Psoas muscle (tissue), 7 donors: ENCODE measurements at regions not wholly inside any gene's neighbourhood (a gene's known extent, or its start where the extent isn't known, plus 50 kb on each side); places are given as distances from the start of the nearest gene placed in this dataset.

ENCODE experiments used
- ATAC-seq, 4 donors: fragments of 200-7000 bp; cut with Tn5 transposase; one replicate each; pipeline ENCODE4 v1.9.1; 2020; ENCODE audit warnings: moderate library complexity in 3 of 4, mild to moderate bottlenecking in 2 of 4
- DNase-seq, 2 donors: peaks; one replicate each; pipeline ENCODE4 v3.0.0-alpha.2; 2020
- H3K27ac ChIP-seq: fragments of 200-600 bp; one replicate; pipeline ENCODE4 v1.8.0; 2022
- H3K27me3 ChIP-seq, 3 donors: fragments of 200-600 bp in 1 of 3; one replicate each; pipeline versions ENCODE4 v1.6.1 to v1.8.0; 2013 to 2022; ENCODE audit warnings: low read length in 2 of 3, mild to moderate bottlenecking in 2 of 3, moderate library complexity in 1 of 3; ENCODE audit not compliant: insufficient read depth in 3 of 3
- H3K36me3 ChIP-seq, 2 donors: fragments of 200-600 bp in 1 of 2; one replicate each; pipeline versions ENCODE4 v1.6.1 to v1.8.0; 2013 to 2022; ENCODE audit warnings: low read depth in 1 of 2, mild to moderate bottlenecking in 1 of 2, moderate library complexity in 1 of 2; ENCODE audit not compliant: insufficient read depth in 1 of 2
- H3K4me1 ChIP-seq: fragments of 200-600 bp; one replicate; pipeline ENCODE4 v1.8.0; 2022
- H3K4me3 ChIP-seq: fragments of 200-600 bp; one replicate; pipeline ENCODE4 v1.8.0; 2022; ENCODE audit warnings: mild to moderate bottlenecking
- H3K9me3 ChIP-seq: fragments of 200-600 bp; one replicate; pipeline ENCODE4 v1.8.0; 2022
- WGBS, 3 donors: extraction: QIAGEN DNeasy Blood & Tissue Kit; methylation state at CpG; one replicate each; pipeline versions ENCODE4 v1.1.6 to v1.1.7; 2013; 5-methylcytosine and 5-hydroxymethylcytosine counted together
- intact Hi-C, 2 donors: fragments of 100-400 bp; cut with DNase I; formaldehyde crosslinking; loops; one replicate each; pipeline versions ENCODE4 v1.11.0 to v1.14.2; 2022
- TF ChIP-seq, protein P1 (sequence below): fragments of 200-600 bp; IDR thresholded peaks from one replicate; pipeline ENCODE4 v1.8.0; 2022; ENCODE audit warnings: antibody characterized with exemption
- donor health status: healthy with polysubstance abuse.
- donor health status: DM: no; HTN: no; CAD: no; lungs with moderate emphysema.
- donor health status: Bipolar disorder and iron deficiency.
- donor health status: healthy.
- donor health status: DM: yes; HTN: yes; CAD: no.
- donor health status: DM: no; HTN: no; CAD: no.
- donor health status: DM: yes; HTN: yes; CAD: no.

DNA sequence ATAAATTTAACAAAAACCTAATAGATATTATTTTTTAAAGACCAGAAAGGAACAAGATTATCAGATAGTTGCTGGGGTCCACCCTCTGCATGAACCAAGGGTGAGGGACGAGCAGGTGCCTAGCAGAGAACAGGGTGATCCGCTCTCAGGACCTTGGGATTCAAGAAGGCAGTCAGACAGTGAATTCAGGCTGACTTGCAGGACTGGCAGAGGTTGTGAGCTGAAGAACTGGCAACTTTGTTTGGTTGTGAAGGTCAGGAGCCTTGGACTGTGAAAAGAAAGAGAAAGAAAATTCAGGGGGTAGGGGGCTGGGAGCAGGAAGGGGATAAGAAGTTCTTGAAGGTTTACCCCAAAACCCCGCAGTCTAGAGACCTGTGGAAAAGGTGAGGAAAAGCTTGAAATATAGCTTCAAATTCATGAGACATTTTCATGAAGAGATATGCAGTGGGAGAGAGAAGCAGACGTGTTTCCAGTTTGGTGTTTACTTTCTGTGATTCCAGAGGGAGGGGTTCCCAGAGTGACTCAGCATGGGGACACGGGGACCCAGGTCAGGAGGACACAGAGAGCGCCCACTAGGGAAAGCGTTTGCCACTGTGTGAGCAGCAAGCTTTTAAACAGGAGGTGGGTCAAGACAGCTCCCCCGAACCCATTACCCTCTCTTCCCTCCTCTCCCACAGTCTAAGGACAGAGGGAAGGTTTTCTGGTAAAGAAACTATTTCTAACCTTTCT is 217.2 kb upstream of the UMPS start:
- ATAC-seq, result no peak
- Histone ChIP-seq H3K4me3 (no peak overlapping the region), H3K27me3 (no peaks in the 10 kb centered on the region), H3K9me3 (no peaks in the 10 kb centered on the region), H3K36me3 (no peaks in the 10 kb centered on the region), H3K27ac (no peak overlapping the region), H3K4me1 (no peaks in the 10 kb centered on the region)
- intact Hi-C loops, result no loop called here
- TF ChIP-seq, protein P1, sequence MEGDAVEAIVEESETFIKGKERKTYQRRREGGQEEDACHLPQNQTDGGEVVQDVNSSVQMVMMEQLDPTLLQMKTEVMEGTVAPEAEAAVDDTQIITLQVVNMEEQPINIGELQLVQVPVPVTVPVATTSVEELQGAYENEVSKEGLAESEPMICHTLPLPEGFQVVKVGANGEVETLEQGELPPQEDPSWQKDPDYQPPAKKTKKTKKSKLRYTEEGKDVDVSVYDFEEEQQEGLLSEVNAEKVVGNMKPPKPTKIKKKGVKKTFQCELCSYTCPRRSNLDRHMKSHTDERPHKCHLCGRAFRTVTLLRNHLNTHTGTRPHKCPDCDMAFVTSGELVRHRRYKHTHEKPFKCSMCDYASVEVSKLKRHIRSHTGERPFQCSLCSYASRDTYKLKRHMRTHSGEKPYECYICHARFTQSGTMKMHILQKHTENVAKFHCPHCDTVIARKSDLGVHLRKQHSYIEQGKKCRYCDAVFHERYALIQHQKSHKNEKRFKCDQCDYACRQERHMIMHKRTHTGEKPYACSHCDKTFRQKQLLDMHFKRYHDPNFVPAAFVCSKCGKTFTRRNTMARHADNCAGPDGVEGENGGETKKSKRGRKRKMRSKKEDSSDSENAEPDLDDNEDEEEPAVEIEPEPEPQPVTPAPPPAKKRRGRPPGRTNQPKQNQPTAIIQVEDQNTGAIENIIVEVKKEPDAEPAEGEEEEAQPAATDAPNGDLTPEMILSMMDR, result no peak
- DNase-seq, result no peak
- WGBS, 3 donors, result 80 to 86% (median 82%) methylated on average over 8 of the region's 8 CpGs

DNA sequence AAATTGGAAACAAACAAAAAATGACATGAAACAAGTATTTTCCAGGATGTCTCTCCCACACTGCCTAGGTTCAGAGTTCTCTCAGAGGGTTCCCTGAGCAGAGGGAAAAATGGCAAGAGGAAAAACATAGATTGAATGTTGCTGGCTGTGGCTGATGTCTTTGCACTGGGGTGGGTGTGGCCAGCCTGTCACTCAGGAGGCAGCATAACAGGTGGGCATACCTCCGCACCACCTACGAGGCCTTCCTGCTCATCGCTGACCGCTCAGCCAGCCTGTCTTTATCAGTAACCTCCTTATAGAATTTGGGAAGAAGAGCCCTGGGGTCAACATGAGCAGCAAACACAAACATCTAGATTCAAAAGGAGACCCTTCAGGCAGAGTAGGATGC is 216.6 kb upstream of the UMPS start:
- 88 to 94% (median 89%) methylated on average over 4 of the region's 4 CpGs for WGBS, 3 donors
- ATAC-seq (no peak), DNase-seq (no peak)
- Histone ChIP-seq H3K36me3 (peaks cover 0 to 3% of the 10 kb centered on the region in 2 donors), H3K9me3 (no peaks in the 10 kb centered on the region), H3K4me1 (no peaks in the 10 kb centered on the region), H3K27me3 (no peaks in the 10 kb centered on the region), H3K4me3 (no peak overlapping the region), H3K27ac (no peak overlapping the region)
- TF ChIP-seq, protein P1, result no peak
- intact Hi-C loops, result no loop called here

DNA sequence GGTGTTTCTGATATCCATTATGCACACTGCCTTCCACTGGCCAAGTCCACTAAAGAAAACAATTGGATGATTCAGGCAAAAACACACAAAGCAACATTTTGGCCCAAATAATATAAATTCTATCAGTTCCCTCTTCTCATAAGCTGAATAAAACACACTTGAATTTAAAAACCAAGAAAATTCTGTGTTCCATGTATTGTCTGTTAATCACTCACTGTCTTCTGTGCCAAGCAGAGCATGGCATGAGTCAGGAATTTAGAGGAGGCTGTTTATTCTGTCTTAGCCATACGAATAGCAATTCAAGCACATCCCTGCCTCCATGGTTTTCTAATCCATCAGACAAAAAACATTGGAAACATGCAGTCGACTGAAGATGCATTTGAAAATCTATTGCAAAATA is 215.6 kb upstream of the UMPS start:
- Histone ChIP-seq H3K9me3 (no peaks in the 10 kb centered on the region), H3K27me3 (no peaks in the 10 kb centered on the region), H3K4me1 (no peaks in the 10 kb centered on the region), H3K36me3 (peaks cover 0 to 3% of the 10 kb centered on the region in 2 donors), H3K4me3 (no peak overlapping the region), H3K27ac (no peak overlapping the region)
- no peak for DNase-seq
- intact Hi-C loops, result no loop called here
- ATAC-seq, result no peak
- 79 to 87% (median 86%) methylated on average over 2 of the region's 2 CpGs for WGBS, 3 donors
- TF ChIP-seq, protein P1, result no peak

DNA sequence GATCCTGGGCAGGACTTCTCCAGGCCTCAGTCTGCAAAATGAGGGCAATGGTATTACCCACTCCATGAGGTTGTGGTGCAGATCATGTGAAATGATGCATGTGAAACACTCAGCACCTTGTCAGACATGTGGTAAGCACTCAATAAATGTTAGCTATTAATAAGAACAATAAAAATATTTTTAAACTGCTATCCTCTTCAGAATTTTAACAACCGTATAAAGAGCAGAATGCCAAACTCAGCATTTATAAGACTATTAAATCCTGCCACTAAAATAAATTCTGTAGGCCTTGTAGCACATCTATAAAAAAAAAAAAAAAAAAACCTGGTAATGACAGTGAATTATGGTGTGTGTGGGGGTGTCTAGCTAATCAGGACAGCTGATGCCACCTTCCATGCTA is 213.9 kb upstream of the UMPS start:
- H3K9me3 ChIP-seq, result no peaks in the 10 kb centered on the region
- H3K4me3 ChIP-seq, result no peak overlapping the region
- no peaks in the 10 kb centered on the region for H3K4me1 ChIP-seq
- no peaks in the 10 kb centered on the region for H3K27me3 ChIP-seq
- TF ChIP-seq, protein P1, result no peak
- WGBS, 3 donors, result 60 to 82% (median 64%) methylated on average over 1 of the region's 1 CpG
- DNase-seq (no peak), ATAC-seq (no peak)
- no peak overlapping the region for H3K27ac ChIP-seq
- H3K36me3 ChIP-seq, result peaks cover 0 to 3% of the 10 kb centered on the region in 2 donors
- intact Hi-C loops, result no loop called here

DNA sequence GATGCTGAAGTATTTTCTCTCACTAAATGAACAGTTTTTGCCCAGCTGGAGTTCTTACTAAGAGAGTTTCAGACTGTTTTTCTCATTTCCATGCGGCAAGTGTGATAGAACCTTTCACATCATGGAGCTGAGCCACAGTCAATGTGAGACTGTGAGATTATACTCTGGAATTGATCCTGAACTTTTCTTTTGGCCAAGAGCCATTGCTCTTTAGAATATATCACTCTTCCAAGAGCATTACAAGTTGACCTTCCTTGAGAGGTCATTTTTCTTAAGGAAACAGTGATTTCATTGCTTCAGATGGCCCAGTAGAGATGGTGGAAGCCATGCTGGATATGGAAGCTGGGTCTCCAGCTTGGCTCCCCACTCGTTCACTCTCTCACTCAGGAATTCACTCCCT is 212.9 kb upstream of the UMPS start:
- Histone ChIP-seq H3K4me3 (no peak overlapping the region), H3K27me3 (no peaks in the 10 kb centered on the region), H3K9me3 (no peaks in the 10 kb centered on the region), H3K4me1 (no peaks in the 10 kb centered on the region), H3K27ac (no peak overlapping the region), H3K36me3 (peaks cover 0 to 3% of the 10 kb centered on the region in 2 donors)
- no peak for ATAC-seq
- TF ChIP-seq, protein P1, result no peak
- 42 to 48% (median 42%) methylated on average over 2 of the region's 2 CpGs for WGBS, 3 donors
- intact Hi-C loops, result no loop called here
- no peak for DNase-seq
